IMR-90 (cell line): ENCODE measurements at regions not wholly inside any gene's neighbourhood (a gene's known extent, or its start where the extent isn't known, plus 50 kb on each side); places are given as distances from the start of the nearest gene placed in this dataset.

Source experiments
- ATAC-seq: fragments of 200-7000 bp; cut with Tn5 transposase; 2 replicates; pipeline ENCODE4 v1.9.1; 2020; ENCODE audit warnings: low read depth, mild to moderate bottlenecking, moderate library complexity
- BruUV-seq: library from RNA; stranded (reverse); fragments of 400-500 nt; replicated peaks from 2 replicates; lab custom pipeline; 2021; lab: Mats Ljungman, UMichigan
- CTCF ChIA-PET: fragments of 300-600 bp; formaldehyde crosslinking; extraction: SDS; loops from one replicate; lab custom pipeline; 2021; ENCODE audit warnings: antibody characterized with exemption; lab: Yijun Ruan, JAX
- POLR2A ChIA-PET: fragments of 300-600 bp; sonication (Branson Sonifier 250); formaldehyde crosslinking; loops from one replicate; lab custom pipeline; 2022; ENCODE audit warnings: antibody characterized with exemption; ENCODE audit not compliant: unreplicated experiment; lab: Charles Lee
- DNase-seq: peaks from one replicate; pipeline ENCODE4 v3.0.0; 2013
- H2AFZ ChIP-seq: replicated peaks from 2 replicates; pipeline ENCODE3; 2013; ENCODE audit warnings: low read length, mild to moderate bottlenecking; ENCODE audit not compliant: poor library complexity
- H2AK5ac ChIP-seq: 2 replicates; pipeline ENCODE4 v1.6.1; 2013; ENCODE audit warnings: low read depth, low read length, inconsistent platforms
- H2AK9ac ChIP-seq: replicated peaks from 2 replicates; pipeline ENCODE3; 2013; ENCODE audit warnings: mild to moderate bottlenecking, low read depth, low read length, moderate library complexity; ENCODE audit not compliant: poor library complexity
- H2BK120ac ChIP-seq: 2 replicates; pipeline ENCODE4 v1.6.1; 2013; ENCODE audit warnings: low read depth, low read length, inconsistent platforms
- H2BK15ac ChIP-seq: 3 replicates; pipeline ENCODE4 v1.6.1; 2013; ENCODE audit warnings: low read depth, low read length, inconsistent platforms
- H2BK20ac ChIP-seq: 2 replicates; pipeline ENCODE4 v1.6.1; 2013; ENCODE audit warnings: low read depth, mild to moderate bottlenecking, inconsistent platforms, low read length, moderate library complexity
- H2BK5ac ChIP-seq: 2 replicates; pipeline ENCODE4 v1.6.1; 2013; ENCODE audit warnings: mild to moderate bottlenecking, low read depth, low read length, inconsistent platforms; ENCODE audit not compliant: poor library complexity, severe bottlenecking
- H3K14ac ChIP-seq: replicated peaks from 2 replicates; pipeline ENCODE4 v1.6.1; 2013; ENCODE audit warnings: low read depth, low read length, inconsistent platforms
- H3K18ac ChIP-seq: 2 replicates; pipeline ENCODE4 v1.6.1; 2013; ENCODE audit warnings: low read depth, low read length, control low read depth
- H3K23ac ChIP-seq: 2 replicates; pipeline ENCODE4 v1.6.1; 2013; ENCODE audit warnings: low read depth, low read length, inconsistent platforms
- H3K27ac ChIP-seq: 2 replicates; pipeline ENCODE4 v1.5.1; 2013; ENCODE audit warnings: mild to moderate bottlenecking, control low read depth, low read length; ENCODE audit not compliant: insufficient read depth
- H3K27me3 ChIP-seq: 2 replicates; pipeline ENCODE4 v1.6.1; 2013; ENCODE audit warnings: low read length; ENCODE audit not compliant: control insufficient read depth, insufficient read depth
- H3K36me3 ChIP-seq: 2 replicates; pipeline ENCODE4 v1.6.1; 2013; ENCODE audit warnings: low read length, mixed read lengths; ENCODE audit not compliant: control insufficient read depth, insufficient read depth
- H3K4ac ChIP-seq: 2 replicates; pipeline ENCODE4 v1.6.1; 2013; ENCODE audit warnings: low read depth, low read length, inconsistent platforms
- H3K4me1 ChIP-seq: 2 replicates; pipeline ENCODE4 v1.6.1; 2013; ENCODE audit warnings: low read length, mixed read lengths; ENCODE audit not compliant: control insufficient read depth, insufficient read depth
- H3K4me2 ChIP-seq: 2 replicates; pipeline ENCODE4 v1.6.1; 2013; ENCODE audit warnings: low read depth, mild to moderate bottlenecking, control low read depth, low read length, moderate library complexity
- H3K4me3 ChIP-seq: 2 replicates; pipeline ENCODE4 v1.5.1; 2013; ENCODE audit warnings: low read depth, mild to moderate bottlenecking, control low read depth, low read length, moderate library complexity; ENCODE audit not compliant: insufficient read depth
- H3K56ac ChIP-seq: 2 replicates; pipeline ENCODE4 v1.6.1; 2013; ENCODE audit warnings: low read length, inconsistent platforms; ENCODE audit not compliant: insufficient read depth; ENCODE audit errors: extremely low read depth
- H3K79me1 ChIP-seq, 2 experiments: 2 replicates each; pipeline ENCODE4 v1.6.1; 2013; ENCODE audit warnings: low read length in 2 of 2, inconsistent platforms in 1 of 2, low read depth in 1 of 2
- H3K9ac ChIP-seq: 2 replicates; pipeline ENCODE4 v1.6.1; 2013; ENCODE audit warnings: low read depth, low read length, control low read depth
- H3K9me1 ChIP-seq: 2 replicates; pipeline ENCODE4 v1.6.1; 2013; ENCODE audit warnings: low read length, inconsistent platforms; ENCODE audit not compliant: insufficient read depth
- H3K9me3 ChIP-seq: 2 replicates; pipeline ENCODE4 v1.6.1; 2013; ENCODE audit warnings: low read length; ENCODE audit not compliant: control insufficient read depth, insufficient read depth
- H4K20me1 ChIP-seq: 2 replicates; pipeline ENCODE4 v1.6.1; 2013; ENCODE audit warnings: low read length, inconsistent platforms; ENCODE audit not compliant: insufficient read depth
- H4K5ac ChIP-seq: 2 replicates; pipeline ENCODE4 v1.6.1; 2013; ENCODE audit warnings: mild to moderate bottlenecking, low read depth, low read length, control low read depth
- H4K8ac ChIP-seq, 2 experiments: 2 replicates each; pipeline ENCODE4 v1.6.1; 2013; ENCODE audit warnings: low read depth in 2 of 2, low read length in 2 of 2, control low read depth in 1 of 2, inconsistent platforms in 1 of 2
- H4K91ac ChIP-seq: 2 replicates; pipeline ENCODE4 v1.6.1; 2013; ENCODE audit warnings: low read depth, low read length, inconsistent platforms; ENCODE audit not compliant: insufficient read depth
- CEBPB ChIP-seq: IDR thresholded peaks from 2 replicates; pipeline ENCODE4 v1.6.1; 2012; ENCODE audit warnings: low read depth, low read length, improper control_type of control experiment
- CHD1 ChIP-seq: IDR thresholded peaks from 2 replicates; pipeline ENCODE4 v1.6.1; 2012; ENCODE audit warnings: low read depth, low read length, improper control_type of control experiment
- RAD21 ChIP-seq: IDR thresholded peaks from 2 replicates; pipeline ENCODE4 v1.6.1; 2012; ENCODE audit warnings: low read length, improper control_type of control experiment
- RCOR1 ChIP-seq: IDR thresholded peaks from 2 replicates; pipeline ENCODE4 v1.6.1; 2012; ENCODE audit warnings: mild to moderate bottlenecking, low read length, improper control_type of control experiment; ENCODE audit not compliant: insufficient replicate concordance
- WGBS, 2 experiments: methylation state at CpG; one replicate each; pipeline versions ENCODE4 v1.1.5 to v1.1.7; 2013; ENCODE audit warnings: missing lambda C conversion rate in 2 of 2; ENCODE audit not compliant: insufficient read length in 1 of 2; ENCODE audit errors: extremely low coverage in 2 of 2; 5-methylcytosine and 5-hydroxymethylcytosine counted together
- dilution Hi-C: fragments of 300-500 bp; cut with HindIII; formaldehyde crosslinking; loops from one replicate; pipeline ENCODE4 v1.14.3; 2018; ENCODE audit warnings: low sequenced_read_pairs; ENCODE audit not compliant: unreplicated experiment
- in situ Hi-C: fragments of 300-500 bp; cut with MboI; formaldehyde crosslinking; loops from 3 replicates; pipeline ENCODE4 v1.14.3; 2019; ENCODE audit warnings: low sequenced_read_pairs, inconsistent platforms, mixed read lengths
- intact Hi-C: fragments of 100-400 bp; cut with micrococcal nuclease; formaldehyde crosslinking; loops from 2 replicates; pipeline ENCODE4 v1.10.0; 2022

- ATAC-seq (no peak), DNase-seq (no peak)
- Histone ChIP-seq H3K4me1 (no peaks in the 10 kb centered on the region), H3K27me3 (no peaks in the 10 kb centered on the region), H3K79me1 (no peaks in the 10 kb centered on the region), H3K23ac (no peak overlapping the region), H3K14ac (no peak overlapping the region), H2BK120ac (no peak overlapping the region), H3K4ac (no peak overlapping the region), H3K56ac (no peak overlapping the region), H3K18ac (no peak overlapping the region), H3K9ac (no peak overlapping the region), H2AK9ac (no peak overlapping the region), H3K27ac (no peak overlapping the region), H3K4me2 (no peak overlapping the region), H2AK5ac (no peak overlapping the region), H4K8ac (no peak overlapping the region; a peak in 1 of 4 replicates), H4K20me1 (no peaks in the 10 kb centered on the region), H2BK15ac (no peak overlapping the region), H4K91ac (no peak overlapping the region), H3K4me3 (no peak overlapping the region), H2BK5ac (no peak overlapping the region), H3K36me3 (no peaks in the 10 kb centered on the region), H3K9me1 (peaks cover 11% of the 10 kb centered on the region), H2AFZ (no peak overlapping the region), H3K9me3 (no peaks in the 10 kb centered on the region), H2BK20ac (no peak overlapping the region), H4K5ac (no peak overlapping the region)
- dilution Hi-C loops = no loop called here
- BruUV-seq = no TSS peak
- TF ChIP-seq CHD1 (no peak), CEBPB (no peak), RAD21 (no peak), RCOR1 (no peak)
- intact Hi-C loops = no loop called here
- ChIA-PET CTCF (interaction anchor here (0.7 kb wide), 1 partner anchor 17 kb away, joined by 3 read pairs; no protein-coding TSS in a partner anchor), POLR2A (no interaction called here)
- no CpG with 5 or more reads among the region's 5 CpGs for WGBS, 2 experiments
- in situ Hi-C loops = no loop called here
These were observed 126.6 kb upstream of the BASP1 start for GRCh38 chr5:17090839-17091238.
